ENCODE measurements at regions not wholly inside any gene's neighbourhood (a gene's known extent, or its start where the extent isn't known, plus 50 kb on each side); places are given as distances from the start of the nearest gene placed in this dataset.

DNA sequence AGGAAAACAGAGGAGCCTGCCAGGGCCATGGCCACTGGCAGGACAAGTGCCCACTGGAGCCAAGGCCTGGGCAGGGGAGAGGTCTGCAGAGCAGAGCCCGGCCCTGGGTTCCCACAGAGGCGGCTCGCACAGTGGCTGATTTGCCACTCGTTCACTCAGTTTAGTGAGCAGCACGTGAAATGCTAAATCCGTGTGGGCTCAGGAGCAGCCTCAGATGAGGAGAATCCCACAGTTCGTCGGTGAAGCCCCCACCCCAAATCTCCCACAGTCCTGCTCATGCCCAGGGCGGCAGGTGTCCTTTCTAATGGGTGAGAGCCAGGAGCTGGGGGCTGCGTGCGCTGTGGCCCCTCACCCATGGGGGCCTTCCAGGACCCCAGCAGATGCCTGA lies 107.7 kb upstream of the FAM20C start:
- TF ChIP-seq GATA2 (IDR thresholded peaks at IDR 0.05; ENCODE audit: low read depth, low read length) (no peak), GATA3 (IDR thresholded peaks at IDR 0.05; ENCODE audit: low read depth, low read length) (no peak)
